ENCODE measurements at regions not wholly inside any gene's neighbourhood (a gene's known extent, or its start where the extent isn't known, plus 50 kb on each side); places are given as distances from the start of the nearest gene placed in this dataset.

GRCh38 chrX:103440621-103441020, 64.3 kb downstream of the BEX3 start:
- Histone ChIP-seq H2BK12ac (ENCODE audit: insufficient read length, low read depth, low read length) (no peak overlapping the region), H3K56ac (ENCODE audit: insufficient read length, low read depth, low read length) (no peak overlapping the region), H3K14ac (ENCODE audit: insufficient read depth, low read length) (no peak overlapping the region), H2BK120ac (ENCODE audit: low read depth, low read length, poor library complexity, severe bottlenecking) (no peak overlapping the region), H3K9ac (ENCODE audit: extremely low read depth, insufficient read length, low read length) (no peak overlapping the region), H2AFZ (ENCODE audit: low read length) (no peak overlapping the region), H2BK15ac (ENCODE audit: low read depth, low read length) (no peak overlapping the region), H3K23me2 (ENCODE audit: insufficient read length, low read depth, low read length, poor library complexity, severe bottlenecking) (no peaks in the 10 kb centered on the region), H4K91ac (ENCODE audit: insufficient read length, low read depth, low read length) (no peak overlapping the region), H3K18ac (ENCODE audit: insufficient read length, low read depth, low read length) (no peak overlapping the region), H3K79me2 (ENCODE audit: insufficient read depth, low read length) (no peaks in the 10 kb centered on the region), H4K8ac (replicated peaks; ENCODE audit: insufficient read length, low read depth, low read length) (no peak overlapping the region), H3K4me1 (ENCODE audit: insufficient read depth, low read length) (peaks cover 3% of the 10 kb centered on the region; the same call in 1 of the 2 replicates), H2BK5ac (ENCODE audit: insufficient read length, low read length) (no peak overlapping the region), H4K5ac (ENCODE audit: insufficient read length, low read depth, low read length) (no peak overlapping the region), H3K23ac (ENCODE audit: insufficient read length, low read depth, low read length) (no peak overlapping the region), H3T11ph (ENCODE audit: low read length) (no peak overlapping the region), H2BK20ac (ENCODE audit: low read depth, low read length, poor library complexity, severe bottlenecking) (no peak overlapping the region), H4K20me1 (ENCODE audit: control insufficient read depth, insufficient read depth, insufficient read length) (no peaks in the 10 kb centered on the region), H3K27ac (ENCODE audit: insufficient read length, low read depth, low read length) (no peak overlapping the region), H3K79me1 (ENCODE audit: insufficient read depth, low read depth, low read length, poor library complexity, severe bottlenecking) (no peaks in the 10 kb centered on the region), H3K4me2 (ENCODE audit: insufficient read depth, insufficient read length, low read length) (no peak overlapping the region), H3K4ac (ENCODE audit: low read depth, low read length) (no peak overlapping the region), H2AK5ac (ENCODE audit: insufficient read length, low read length) (no peak overlapping the region), H3K27me3 (ENCODE audit: insufficient read depth, low read length) (no peaks in the 10 kb centered on the region), H3K9me3 (ENCODE audit: control insufficient read depth, low read depth, low read length) (no peaks in the 10 kb centered on the region)
- H3K4me3 Mint-ChIP-seq: no peak overlapping the region
- H3K9me3 Mint-ChIP-seq: peaks cover 10 to 48% of the 10 kb centered on the region in 2 experiments
- H3K4me1 Mint-ChIP-seq: peaks cover 37 to 55% of the 10 kb centered on the region in 2 experiments
- no peak for DNase-seq
- WGBS (ENCODE audit: extremely low coverage, insufficient read length, low lambda C conversion rate): no CpG with 5 or more reads among the region's 2 CpGs
- H3K27ac Mint-ChIP-seq: peak overlapping the region in 1 of 3 experiments; percentile 4; a peak in 1 of 7 replicates
- no peak for TF ChIP-seq CTCF (conservative IDR thresholded peaks at IDR 0.05)
- H3K36me3 Mint-ChIP-seq (ENCODE audit: insufficient read depth in 1 of 3, low read depth in 3 of 3): peaks cover 9 to 11% (median 9%) of the 10 kb centered on the region in 3 experiments; a peak in 5 of 7 replicates
- no peaks in the 10 kb centered on the region for H3K27me3 Mint-ChIP-seq (ENCODE audit: low read depth)

Data from H9 (cell line).